HG02623 (cell line): ENCODE measurements at regions not wholly inside any gene's neighbourhood (a gene's known extent, or its start where the extent isn't known, plus 50 kb on each side); places are given as distances from the start of the nearest gene placed in this dataset.

Source experiments
- ATAC-seq: cut with Tn5 transposase; IDR thresholded peaks from one replicate; pipeline ENCODE4 v1.9.1; 2021; ENCODE audit warnings: moderate library complexity; ENCODE audit not compliant: unreplicated experiment

- ATAC-seq: no peak
Observed at GRCh38 chr2:198374375-198375082, 570.1 kb downstream of the PLCL1 start.

- peak; percentile 88 for ATAC-seq
Observed at GRCh38 chr2:198371921-198372543, 567.6 kb downstream of the PLCL1 start.

GRCh38 chr2:198371329-198371728 is 566.9 kb downstream of the PLCL1 start:
- ATAC-seq: no peak

- ATAC-seq: no peak
Observed at GRCh38 chr2:198368089-198368488, 563.7 kb downstream of the PLCL1 start.

- no peak for ATAC-seq
Observed at GRCh38 chr2:198362740-198363139, 558.3 kb downstream of the PLCL1 start.

GRCh38 chr2:198359308-198359707 is 554.9 kb downstream of the PLCL1 start:
- ATAC-seq: no peak

- no peak for ATAC-seq
Observed at GRCh38 chr2:198356157-198356556, 551.8 kb downstream of the PLCL1 start.

- no peak for ATAC-seq
Observed at GRCh38 chr2:198351647-198352046, 547.3 kb downstream of the PLCL1 start.

GRCh38 chr2:198347946-198348345 is 543.6 kb downstream of the PLCL1 start:
- ATAC-seq: no peak

- ATAC-seq: no peak
Observed at GRCh38 chr2:198347349-198347748, 543.0 kb downstream of the PLCL1 start.

GRCh38 chr2:198343471-198343870 is 539.1 kb downstream of the PLCL1 start:
- no peak for ATAC-seq

- ATAC-seq: no peak
Observed at GRCh38 chr2:198340846-198341245, 536.5 kb downstream of the PLCL1 start.

GRCh38 chr2:198339116-198339515 is 534.7 kb downstream of the PLCL1 start:
- ATAC-seq: no peak

GRCh38 chr2:198337368-198337767 is 533.0 kb downstream of the PLCL1 start:
- no peak for ATAC-seq

GRCh38 chr2:198328454-198328853 is 524.1 kb downstream of the PLCL1 start:
- no peak for ATAC-seq

GRCh38 chr2:198327526-198327925 is 523.1 kb downstream of the PLCL1 start:
- no peak for ATAC-seq

- ATAC-seq: no peak
Observed at GRCh38 chr2:198326431-198326830, 522.0 kb downstream of the PLCL1 start.

GRCh38 chr2:198325359-198325758 is 521.0 kb downstream of the PLCL1 start:
- no peak for ATAC-seq

GRCh38 chr2:198324071-198324470 is 519.7 kb downstream of the PLCL1 start:
- ATAC-seq: no peak

- no peak for ATAC-seq
Observed at GRCh38 chr2:198322275-198322674, 517.9 kb downstream of the PLCL1 start.

- ATAC-seq: no peak
Observed at GRCh38 chr2:198321522-198322088, 517.2 kb downstream of the PLCL1 start.

GRCh38 chr2:198316852-198317396 is 512.5 kb downstream of the PLCL1 start:
- ATAC-seq: no peak
